H7 (cell line): ENCODE measurements at regions not wholly inside any gene's neighbourhood (a gene's known extent, or its start where the extent isn't known, plus 50 kb on each side); places are given as distances from the start of the nearest gene placed in this dataset.

Source experiments
- DNase-seq: peaks from one replicate; pipeline ENCODE4 v3.0.0; 2012
- H3K27me3 ChIP-seq: 2 replicates; pipeline ENCODE4 v1.6.0; 2011; ENCODE audit warnings: mild to moderate bottlenecking, low read length; ENCODE audit not compliant: control insufficient read depth, insufficient read depth
- H3K36me3 ChIP-seq: replicated peaks from 2 replicates; pipeline ENCODE4 v1.5.1; 2011; ENCODE audit warnings: low read length; ENCODE audit not compliant: control insufficient read depth, insufficient read depth
- H3K4me3 ChIP-seq: 2 replicates; pipeline ENCODE4 v1.5.1; 2011; ENCODE audit warnings: low read depth, mild to moderate bottlenecking, control low read depth, low read length, moderate library complexity; ENCODE audit not compliant: insufficient read depth

- no peak overlapping the region for H3K4me3 ChIP-seq
- no peak for DNase-seq
- H3K36me3 ChIP-seq, result no peaks in the 10 kb centered on the region
- H3K27me3 ChIP-seq, result no peaks in the 10 kb centered on the region
These were observed 64.2 kb upstream of the NEDD9 start for GRCh38 chr6:11296449-11297375.

GRCh38 chr6:11295969-11296368 is 63.5 kb upstream of the NEDD9 start:
- no peaks in the 10 kb centered on the region for H3K36me3 ChIP-seq

GRCh38 chr6:11294228-11294627 is 61.8 kb upstream of the NEDD9 start:
- Histone ChIP-seq H3K27me3 (no peaks in the 10 kb centered on the region), H3K4me3 (no peak overlapping the region)

More at GRCh38 chr6:11295969-11296368, 63.5 kb upstream of the NEDD9 start:
- H3K27me3 ChIP-seq, result no peaks in the 10 kb centered on the region
- no peak for DNase-seq
- H3K4me3 ChIP-seq, result no peak overlapping the region

GRCh38 chr6:11292594-11293236 is 60.2 kb upstream of the NEDD9 start:
- Histone ChIP-seq H3K36me3 (no peaks in the 10 kb centered on the region), H3K4me3 (no peak overlapping the region), H3K27me3 (no peaks in the 10 kb centered on the region)
- no peak for DNase-seq

More at GRCh38 chr6:11294228-11294627, 61.8 kb upstream of the NEDD9 start:
- no peaks in the 10 kb centered on the region for H3K36me3 ChIP-seq
- DNase-seq, result no peak

GRCh38 chr6:11292091-11292490 is 59.6 kb upstream of the NEDD9 start:
- Histone ChIP-seq H3K36me3 (no peaks in the 10 kb centered on the region), H3K27me3 (no peaks in the 10 kb centered on the region)
- no peak for DNase-seq

GRCh38 chr6:11291582-11291981 is 59.1 kb upstream of the NEDD9 start:
- no peak for DNase-seq
- no peaks in the 10 kb centered on the region for H3K27me3 ChIP-seq
- no peak overlapping the region for H3K4me3 ChIP-seq
- H3K36me3 ChIP-seq, result no peaks in the 10 kb centered on the region

More at GRCh38 chr6:11292091-11292490, 59.6 kb upstream of the NEDD9 start:
- H3K4me3 ChIP-seq, result no peak overlapping the region

- no peak for DNase-seq
- no peaks in the 10 kb centered on the region for H3K36me3 ChIP-seq
- no peak overlapping the region for H3K4me3 ChIP-seq
- H3K27me3 ChIP-seq, result no peaks in the 10 kb centered on the region
These were observed 57.6 kb upstream of the NEDD9 start for GRCh38 chr6:11290027-11290426.

GRCh38 chr6:11288065-11288464 is 55.6 kb upstream of the NEDD9 start:
- Histone ChIP-seq H3K4me3 (no peak overlapping the region), H3K27me3 (no peaks in the 10 kb centered on the region), H3K36me3 (no peaks in the 10 kb centered on the region)
- DNase-seq, result no peak

- Histone ChIP-seq H3K27me3 (no peaks in the 10 kb centered on the region), H3K4me3 (no peak overlapping the region), H3K36me3 (no peaks in the 10 kb centered on the region)
- DNase-seq, result no peak
These were observed 52.5 kb upstream of the NEDD9 start for GRCh38 chr6:11284996-11285395.

GRCh38 chr6:11283629-11284028 is 51.2 kb upstream of the NEDD9 start:
- H3K27me3 ChIP-seq, result no peaks in the 10 kb centered on the region
- no peak overlapping the region for H3K4me3 ChIP-seq
- DNase-seq, result no peak
- no peaks in the 10 kb centered on the region for H3K36me3 ChIP-seq

GRCh38 chr6:11282875-11283274 is 50.4 kb upstream of the NEDD9 start:
- no peak for DNase-seq
- H3K36me3 ChIP-seq, result no peaks in the 10 kb centered on the region
- no peaks in the 10 kb centered on the region for H3K27me3 ChIP-seq
- H3K4me3 ChIP-seq, result no peak overlapping the region
